D341Med (cell line): ENCODE measurements at regions not wholly inside any gene's neighbourhood (a gene's known extent, or its start where the extent isn't known, plus 50 kb on each side); places are given as distances from the start of the nearest gene placed in this dataset.
"Not testable (repeated sequence)": the region's sequence is repeated elsewhere in the genome, so short reads cannot be mapped to it uniquely, and the experiment has no call there.

Experiments used
- DNase-seq: peaks from one replicate; pipeline ENCODE4 v3.0.0; 2012; ENCODE audit warnings: low spot score

DNA sequence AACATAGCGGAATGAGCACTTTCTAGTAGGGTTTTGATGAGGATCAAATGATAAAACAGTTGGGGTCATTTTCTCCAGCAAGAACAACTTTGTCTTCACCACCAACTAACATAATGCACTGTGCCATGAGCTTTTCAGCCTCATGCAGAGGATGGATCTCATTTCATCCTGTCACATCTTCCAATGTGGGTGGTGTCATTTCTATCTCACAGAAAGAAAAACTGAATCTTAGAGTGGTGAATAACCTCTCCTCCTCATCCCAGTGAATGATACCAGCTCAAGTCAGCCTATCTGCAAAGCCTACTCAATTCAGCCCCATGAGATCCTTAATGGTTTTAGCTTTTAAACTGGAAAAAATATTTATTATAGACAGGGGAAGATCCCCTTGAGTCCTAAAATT, 1147.2 kb downstream of the VRK1 start:
- DNase-seq, result no peak

DNA sequence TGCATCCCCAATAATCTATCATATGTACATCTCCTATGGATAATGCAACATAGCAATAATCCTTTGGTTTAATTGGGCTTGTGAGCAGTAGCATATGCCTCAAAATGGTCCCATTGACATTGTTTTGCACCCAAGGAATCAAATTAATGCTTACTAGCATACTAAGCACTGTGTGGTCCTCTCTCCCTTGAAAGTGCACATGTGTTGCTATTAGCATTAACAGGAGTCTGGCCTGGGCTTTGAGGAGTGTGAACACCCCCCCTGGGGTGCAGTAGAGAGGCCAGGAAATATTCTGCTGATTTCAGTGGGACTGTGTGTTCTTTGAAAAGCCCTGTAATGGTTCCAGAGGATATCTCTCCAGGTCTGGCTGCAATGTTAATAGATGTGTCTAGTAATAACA, 1148.4 kb downstream of the VRK1 start:
- DNase-seq, result no peak

DNA sequence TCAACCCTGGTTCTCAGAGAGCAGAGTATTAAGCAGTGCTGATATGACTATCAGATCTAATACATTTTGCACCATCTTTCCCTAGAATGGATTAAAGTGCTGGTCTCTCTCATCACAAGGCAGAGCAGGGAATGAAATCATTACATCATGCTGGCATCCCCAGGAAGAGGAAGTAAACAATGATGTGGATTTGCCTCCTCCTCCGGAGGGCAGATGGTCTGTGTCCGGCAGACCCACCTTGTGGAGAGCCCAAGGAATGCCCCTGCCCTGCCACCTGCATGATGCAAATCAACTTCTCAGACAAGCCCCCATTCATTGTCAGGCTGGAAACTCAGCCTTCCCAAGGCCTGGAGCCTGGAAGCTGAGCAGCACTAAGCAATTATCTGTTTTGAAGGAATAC, 1149.1 kb downstream of the VRK1 start:
- DNase-seq, result no peak

DNA sequence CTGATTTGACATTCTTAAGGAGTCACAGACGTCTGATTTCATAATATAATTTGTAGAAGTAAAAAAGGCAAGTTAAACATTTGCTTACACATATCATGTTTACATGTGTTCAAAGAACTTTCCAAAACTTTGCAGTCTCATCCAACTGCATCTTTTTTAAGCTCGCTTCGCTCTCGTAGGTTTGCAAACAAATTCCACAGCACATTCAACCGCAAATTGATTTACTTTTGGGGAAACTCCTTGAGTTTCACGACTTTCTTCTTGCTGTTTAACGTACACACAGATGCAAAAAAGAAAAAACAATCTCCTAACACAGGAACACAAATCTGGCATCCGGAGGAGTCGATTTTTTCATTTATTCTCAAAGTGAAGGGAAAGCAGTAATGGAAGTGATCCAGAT, 1149.5 kb downstream of the VRK1 start:
- DNase-seq, result no peak

DNA sequence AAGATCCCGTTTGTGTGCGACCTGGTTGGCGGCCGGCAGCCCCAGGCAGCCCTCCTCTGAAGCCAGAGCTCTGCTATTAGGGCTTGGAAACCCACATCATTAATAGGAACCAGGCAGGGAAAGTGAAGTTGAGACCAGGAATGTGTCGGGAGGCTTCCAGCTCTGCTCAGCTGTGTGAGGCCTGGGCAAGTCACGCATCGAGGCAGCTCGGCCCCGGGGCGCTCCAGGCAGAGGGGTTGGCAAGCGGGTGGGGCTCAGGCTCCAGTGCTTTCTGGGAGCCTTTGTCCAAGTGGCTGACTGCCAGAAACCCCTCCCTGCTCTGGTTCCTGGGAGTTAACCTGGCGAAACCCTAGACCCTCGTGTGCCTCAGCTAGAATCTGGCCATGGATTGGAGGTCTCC, 1151.7 kb downstream of the VRK1 start:
- no peak for DNase-seq

DNA sequence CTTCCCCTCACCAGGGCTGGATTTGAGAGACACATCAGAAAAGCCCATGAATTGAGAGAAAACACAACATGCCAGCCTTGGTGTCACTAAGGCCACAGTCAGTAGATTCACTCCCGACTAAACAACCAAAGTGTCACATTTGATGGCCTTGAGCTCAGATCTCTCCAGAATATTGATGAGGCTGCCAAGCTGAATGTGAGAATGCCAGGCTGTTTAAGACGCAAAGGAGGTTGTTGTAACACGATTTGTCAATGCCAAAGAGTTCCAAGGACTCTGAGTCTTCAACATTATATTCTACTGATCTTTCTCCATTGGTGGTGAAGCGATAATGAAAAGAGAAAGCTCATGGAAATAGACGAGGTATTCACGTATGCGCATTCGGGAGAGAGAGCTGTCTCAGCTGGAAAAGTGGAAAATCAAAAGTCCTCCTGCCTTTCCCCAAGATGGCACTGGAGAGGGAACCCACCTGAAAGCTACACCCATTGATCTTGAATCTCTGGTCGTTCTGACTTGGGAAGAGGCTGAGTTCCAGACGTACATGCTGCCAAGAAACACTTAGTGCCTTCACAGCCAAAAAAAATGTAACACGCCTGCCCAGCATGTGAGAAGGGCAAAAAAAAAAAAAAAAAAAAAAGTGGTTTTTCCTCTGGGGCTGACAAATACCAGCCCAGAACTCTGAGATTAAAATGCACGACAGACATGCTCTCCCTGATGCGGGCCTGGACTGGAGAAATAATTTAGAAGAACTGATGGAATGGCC, 1159.6 kb downstream of the VRK1 start:
- no peak for DNase-seq

DNA sequence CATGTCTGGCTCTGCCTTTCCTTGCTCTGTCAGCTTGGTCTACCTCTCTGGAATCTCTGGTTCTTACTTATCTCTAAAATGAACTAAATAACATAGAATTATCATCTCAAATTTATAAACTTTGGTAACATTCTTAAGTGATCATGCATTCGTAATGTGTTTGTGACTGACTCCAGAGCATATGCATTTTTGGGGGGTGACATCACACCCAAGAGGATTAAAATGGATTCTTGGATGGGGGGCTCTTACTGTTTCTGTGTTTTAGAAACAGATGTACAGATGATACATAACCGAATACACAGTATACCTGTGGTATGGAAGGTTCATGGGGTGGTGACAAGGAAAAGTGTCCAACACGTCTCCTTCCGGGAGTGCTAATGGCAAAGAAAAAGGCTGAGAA, 1162.1 kb downstream of the VRK1 start:
- DNase-seq, result no peak

DNA sequence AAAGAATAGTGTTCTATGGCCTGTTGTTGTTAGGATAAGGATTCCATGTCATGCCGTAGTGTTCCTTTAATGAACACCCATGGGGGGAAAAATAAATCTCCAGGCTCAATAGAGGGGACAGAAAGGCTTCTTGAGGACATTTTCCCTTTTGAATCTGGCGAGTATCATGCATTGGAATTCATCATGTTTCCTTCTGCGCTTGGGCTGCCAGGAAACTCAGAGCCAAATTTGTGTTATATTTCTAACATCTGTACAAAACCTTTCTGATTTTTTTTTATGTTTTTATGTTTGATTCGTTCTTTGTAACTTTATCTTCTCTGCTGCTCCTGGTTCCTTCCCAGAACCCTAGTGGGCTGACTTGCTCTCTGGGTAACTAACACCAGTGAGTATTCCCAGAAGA, 1163.3 kb downstream of the VRK1 start:
- DNase-seq, result no peak

DNA sequence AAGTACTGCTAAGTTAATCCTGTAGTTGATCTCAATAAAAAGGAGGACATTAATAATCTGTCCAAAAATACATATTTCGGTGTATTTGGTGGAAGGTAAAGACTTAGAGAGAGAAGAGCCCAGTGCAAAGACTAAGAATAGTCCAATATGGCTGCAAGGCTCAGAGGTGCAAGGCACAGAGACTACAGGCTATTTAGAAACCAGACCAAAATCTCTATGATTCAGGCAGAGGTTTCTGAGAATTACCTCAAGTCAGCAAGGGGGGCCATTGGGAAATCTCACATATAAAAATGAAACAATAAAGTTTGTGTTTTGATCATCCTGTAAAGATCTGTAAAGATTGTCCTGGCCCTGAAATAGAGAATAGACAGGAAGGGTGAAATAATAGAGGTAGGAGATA, 1173.0 kb downstream of the VRK1 start:
- no peak for DNase-seq

DNA sequence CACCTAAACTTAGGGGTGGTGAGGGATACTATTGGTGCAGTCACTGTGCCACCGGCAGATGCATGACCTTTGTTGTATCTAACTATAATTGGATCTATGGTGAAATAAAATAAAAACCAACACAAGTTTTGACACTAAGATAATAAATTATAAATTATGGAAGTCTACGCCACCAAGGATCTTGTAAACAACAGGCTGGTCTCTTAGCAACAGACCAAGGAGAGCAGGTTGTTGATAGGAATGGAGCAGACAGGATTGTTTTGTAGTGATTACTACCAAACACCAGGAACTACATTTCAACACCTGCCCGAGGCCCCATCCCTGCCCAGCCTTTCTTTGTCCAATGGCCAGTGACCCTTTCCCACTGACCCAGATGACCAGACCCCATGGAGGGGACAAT, 1178.0 kb downstream of the VRK1 start:
- DNase-seq, result no peak

DNA sequence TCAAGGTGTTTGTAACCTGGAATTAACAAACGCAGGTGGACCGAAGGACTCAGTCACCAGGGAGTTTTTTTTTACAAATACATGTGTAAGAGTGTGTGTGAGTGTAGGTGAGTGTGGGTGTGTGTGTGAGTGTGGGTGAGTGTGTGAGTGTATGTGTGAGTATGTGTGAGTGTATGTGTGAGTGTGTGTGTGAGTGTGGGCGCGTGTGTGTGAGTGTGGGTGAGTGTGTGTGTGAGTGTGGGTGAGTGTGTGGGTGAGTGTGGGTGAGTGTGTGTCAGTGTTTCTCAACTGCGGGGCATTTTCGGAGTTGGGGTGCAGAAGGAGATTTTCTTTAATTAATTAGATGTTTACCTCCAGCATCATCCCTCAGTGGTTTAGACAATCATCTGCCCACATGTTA, 1178.8 kb downstream of the VRK1 start:
- no peak for DNase-seq

DNA sequence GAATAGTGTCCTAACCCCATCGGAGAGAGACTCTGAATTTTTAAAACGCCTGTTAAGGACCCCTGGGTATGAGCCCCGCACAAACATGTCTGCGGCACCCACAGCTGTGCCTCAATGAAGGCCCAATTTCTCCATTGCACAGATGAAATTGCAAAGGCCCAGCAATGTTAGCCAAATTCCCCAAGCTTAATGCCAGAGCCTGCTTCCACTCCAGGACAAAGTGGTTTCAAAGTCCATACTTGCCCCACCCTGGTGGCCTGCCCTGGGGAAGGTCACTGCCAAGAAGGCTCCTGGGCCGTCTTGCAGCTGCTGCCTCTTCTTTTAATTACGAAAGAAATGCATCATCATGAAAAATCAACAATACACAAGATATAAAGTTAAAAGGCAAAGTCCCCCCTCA, 1179.7 kb downstream of the VRK1 start:
- DNase-seq, result no peak

DNA sequence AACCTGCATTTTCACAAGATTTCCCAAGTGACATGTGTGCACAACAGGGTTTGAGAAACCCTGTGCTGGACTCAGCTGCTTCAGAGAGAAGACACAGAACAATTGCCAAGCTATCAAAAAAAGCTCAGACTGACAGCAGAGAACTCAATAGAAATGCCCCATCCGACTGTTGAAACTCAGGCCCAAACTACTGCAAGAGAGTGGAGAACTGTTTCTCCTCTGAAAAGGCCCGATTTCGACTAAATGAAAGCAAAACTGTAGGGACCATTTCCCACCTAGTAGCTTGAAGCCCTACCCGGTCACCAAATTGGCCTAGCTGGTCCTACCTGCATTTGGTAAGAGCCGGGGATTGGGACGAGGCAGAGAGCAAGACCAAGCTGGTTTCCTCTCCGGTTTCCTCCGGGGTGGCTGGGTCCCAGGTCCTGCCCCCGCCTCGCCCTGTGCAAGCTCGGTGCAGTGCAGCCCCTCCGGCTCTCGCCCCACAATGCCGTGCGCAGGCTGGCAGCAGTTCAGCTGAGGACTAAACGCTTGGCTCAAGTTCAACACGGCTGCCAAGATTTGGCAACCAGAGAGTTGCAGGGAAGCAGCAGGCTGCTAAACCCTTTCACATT, 1180.6 kb downstream of the VRK1 start:
- peak; percentile 76 for DNase-seq

DNA sequence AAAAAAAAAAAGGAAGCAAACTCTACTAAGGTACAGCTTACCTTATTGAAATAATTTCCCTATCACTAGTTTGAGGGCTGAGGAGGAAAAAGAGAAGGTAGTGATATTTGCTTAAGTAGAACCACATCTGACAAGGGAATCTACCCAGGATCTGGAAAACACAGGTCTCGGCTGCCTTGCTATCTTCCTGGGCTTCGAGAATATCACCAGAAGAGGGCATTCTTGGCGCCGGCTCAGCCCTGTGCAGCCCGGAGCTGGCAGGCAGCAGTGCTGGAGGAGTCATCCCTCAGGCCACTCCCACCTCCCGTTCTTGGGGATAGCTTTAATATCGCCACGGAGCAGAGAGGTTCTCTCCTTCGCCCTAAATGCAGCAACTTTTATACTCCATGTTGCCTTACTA, 1181.2 kb downstream of the VRK1 start:
- DNase-seq, result peak; percentile 74

DNA sequence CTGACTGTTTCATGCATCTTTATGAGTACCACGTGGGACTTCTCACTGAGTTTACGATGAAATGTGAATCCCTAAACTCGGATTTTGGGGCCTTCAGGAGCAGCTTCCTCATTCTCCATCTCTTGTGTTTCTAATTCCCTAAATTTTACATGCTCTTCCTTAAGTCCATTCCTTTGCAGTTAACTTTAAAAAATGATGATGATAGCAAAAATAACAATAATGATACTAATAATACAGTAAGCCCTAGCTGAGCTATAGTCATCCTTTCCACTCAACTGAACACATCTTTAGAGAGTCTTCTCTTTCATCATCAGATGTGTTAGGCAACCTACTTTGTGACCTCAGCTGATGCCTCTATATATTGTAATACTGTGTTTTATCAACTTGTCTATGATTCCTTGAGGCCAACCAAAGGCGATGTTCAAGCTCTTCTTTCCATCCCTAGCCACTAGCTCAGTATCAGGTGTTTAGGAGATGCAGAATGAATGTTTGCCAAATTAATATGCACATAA, 1196.4 kb downstream of the VRK1 start:
- DNase-seq, result no peak

DNA sequence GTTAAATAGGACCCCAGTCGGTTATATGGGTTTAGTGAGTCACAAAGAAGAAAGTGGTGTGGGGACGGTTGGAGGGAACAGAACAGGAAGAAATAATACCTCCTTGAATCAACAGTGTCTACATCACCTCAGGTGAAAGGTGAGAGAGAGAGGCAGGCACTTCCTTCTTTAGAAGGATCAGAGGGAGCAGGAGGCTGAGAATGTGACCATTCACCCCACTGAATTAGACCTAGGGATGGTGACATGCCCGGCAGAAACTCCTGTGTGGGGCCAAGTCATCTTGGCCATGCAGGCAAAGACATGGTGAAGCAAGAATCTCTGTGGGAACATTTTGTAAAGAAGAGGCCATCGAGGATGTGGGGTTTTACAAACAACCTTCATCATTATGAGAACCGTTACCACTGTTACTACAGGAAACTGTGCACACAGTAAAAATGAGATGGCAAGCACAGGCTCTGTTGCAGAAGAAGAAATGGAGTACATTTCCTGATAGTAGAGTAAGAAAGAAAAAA, 1196.9 kb downstream of the VRK1 start:
- no peak for DNase-seq

DNA sequence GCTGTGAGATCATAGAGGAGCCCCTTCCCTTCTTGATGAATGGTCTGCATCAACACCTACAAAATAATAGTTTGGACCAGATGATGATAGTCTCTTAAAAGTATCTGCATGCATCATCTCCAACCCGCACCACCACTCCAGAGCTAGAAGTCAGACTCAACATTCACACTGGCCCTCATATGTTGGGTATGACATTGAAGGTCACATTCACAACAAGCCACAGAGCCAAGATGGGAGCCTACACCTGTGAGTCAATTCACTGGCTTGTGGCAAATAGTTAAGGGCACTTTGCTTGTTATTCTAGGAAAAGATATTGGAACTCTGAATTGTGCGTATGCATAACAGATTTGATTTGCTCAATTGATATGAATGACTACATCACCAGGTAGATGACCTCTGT, 1197.9 kb downstream of the VRK1 start:
- no peak for DNase-seq

DNA sequence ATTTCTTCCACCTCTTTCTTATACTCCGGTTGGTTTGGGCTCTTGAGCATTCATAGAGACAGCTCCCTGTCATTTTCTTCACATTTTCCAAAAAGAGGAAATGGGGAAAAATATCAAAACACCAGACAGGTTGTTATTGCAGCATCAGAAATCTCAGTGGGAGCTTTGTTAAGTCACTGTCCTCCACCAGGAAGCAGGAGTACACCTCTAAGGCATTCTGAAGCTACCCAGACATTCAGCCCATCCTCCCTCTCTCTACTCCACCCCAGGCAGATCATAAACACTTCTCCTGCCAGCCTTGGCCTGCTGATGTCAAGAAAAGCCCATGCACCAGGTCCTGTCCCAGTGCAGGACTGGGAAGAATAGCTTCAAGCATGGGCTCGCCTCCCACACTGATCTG, 1198.3 kb downstream of the VRK1 start:
- no peak for DNase-seq

DNA sequence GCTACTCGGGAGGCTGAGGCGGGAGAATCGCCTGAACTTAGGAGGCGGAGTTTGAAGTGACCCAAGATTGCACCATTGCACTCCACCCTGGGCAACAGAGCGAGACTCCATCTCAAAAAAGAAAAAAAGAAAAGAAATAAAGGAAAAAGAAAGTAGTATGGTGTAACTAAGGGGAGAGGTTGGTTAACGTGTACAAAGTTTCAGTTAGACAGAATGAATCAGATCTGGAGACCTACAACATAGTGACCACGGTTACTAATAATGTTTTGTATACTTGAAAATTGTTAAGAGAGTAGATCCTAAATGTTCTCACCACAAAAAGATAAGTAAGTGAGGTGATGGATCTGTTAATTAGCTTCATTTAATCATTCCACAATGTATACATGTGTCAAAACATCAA, 1208.8 kb downstream of the VRK1 start:
- no peak for DNase-seq

DNA sequence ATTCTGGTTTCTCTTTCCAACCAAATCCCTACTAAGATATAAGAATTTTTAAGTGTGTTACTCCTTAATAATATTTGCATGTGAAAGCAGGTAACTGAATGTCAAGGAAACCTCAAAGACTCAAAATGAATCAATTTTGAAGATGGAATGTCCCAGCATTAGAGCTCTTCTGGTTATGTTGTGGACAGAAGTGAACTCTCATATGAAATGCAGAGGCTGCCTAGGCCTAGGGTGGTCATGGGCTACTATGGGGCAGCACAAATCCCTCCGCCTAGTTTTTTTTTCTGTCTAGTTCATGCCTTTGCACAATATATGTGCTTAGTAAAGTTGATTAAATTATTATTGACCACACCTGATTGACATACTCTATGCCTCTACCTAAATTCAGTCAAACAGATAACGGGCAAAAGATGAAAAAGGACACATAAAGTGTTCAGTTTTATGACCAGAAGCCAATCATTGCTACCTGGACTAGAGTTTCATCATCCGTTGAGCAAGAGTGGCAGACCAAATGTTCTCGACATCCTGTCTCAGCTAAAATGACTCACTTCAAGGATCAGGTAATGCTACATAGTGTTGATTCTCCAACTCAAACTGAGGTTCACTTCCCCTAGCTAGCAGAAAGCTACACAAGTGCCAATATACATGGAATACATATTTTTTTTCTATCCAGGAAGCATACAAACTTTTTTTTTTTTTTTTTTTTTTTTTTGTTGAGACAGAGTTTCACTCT, 1211.4 kb downstream of the VRK1 start:
- no peak for DNase-seq

DNA sequence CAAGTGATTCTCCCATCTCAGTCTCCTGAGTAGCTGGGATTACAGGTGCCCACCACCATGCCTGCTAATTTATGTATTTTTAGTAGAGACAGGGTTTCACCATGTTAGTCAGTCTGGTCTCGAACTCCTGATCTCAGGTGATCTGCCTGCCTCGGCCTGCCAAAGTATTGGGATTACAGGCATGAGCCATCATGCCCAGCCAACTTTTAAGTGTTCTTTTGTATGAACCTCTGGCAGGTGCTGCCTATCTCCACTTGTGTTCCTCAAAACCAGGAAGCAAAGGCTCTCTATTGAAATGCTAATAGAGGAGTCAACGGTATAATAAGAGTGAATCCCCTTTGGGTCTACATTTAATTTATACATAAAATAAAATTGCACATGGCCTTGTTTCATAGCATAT, 1212.0 kb downstream of the VRK1 start:
- DNase-seq, result not testable (repeated sequence)

DNA sequence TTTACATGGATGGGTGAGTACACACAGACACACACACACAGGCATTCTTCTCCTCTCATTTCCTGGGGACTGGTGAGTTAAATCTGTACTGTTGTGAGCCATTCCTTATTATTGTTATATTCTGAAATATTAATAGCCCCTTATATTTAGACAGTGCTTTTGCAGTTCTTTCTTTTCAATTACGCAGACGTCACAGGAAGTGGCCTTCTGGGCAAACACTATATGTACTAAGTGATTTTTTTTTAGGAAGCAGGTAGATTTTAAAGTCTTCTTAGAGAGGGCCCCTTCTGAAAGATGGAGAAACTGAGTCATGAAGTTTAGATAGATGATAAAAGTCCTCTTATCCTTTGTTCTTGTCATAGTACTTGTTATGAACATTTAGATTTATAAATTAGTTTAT, 1213.6 kb downstream of the VRK1 start:
- DNase-seq, result no peak
